ENCODE measurements at regions not wholly inside any gene's neighbourhood (a gene's known extent, or its start where the extent isn't known, plus 50 kb on each side); places are given as distances from the start of the nearest gene placed in this dataset.

GRCh38 chr10:52900593-52900992, 128.0 kb upstream of the MBL2 start:
- Histone ChIP-seq H2BK15ac (ENCODE audit: low read depth, low read length) (no peak overlapping the region), H3K9ac (ENCODE audit: extremely low read depth, insufficient read length, low read length) (no peak overlapping the region), H3K27ac (ENCODE audit: insufficient read length, low read depth, low read length) (no peak overlapping the region), H2BK120ac (ENCODE audit: low read depth, low read length, poor library complexity, severe bottlenecking) (no peak overlapping the region), H3K14ac (ENCODE audit: insufficient read depth, low read length) (no peak overlapping the region), H3K23me2 (ENCODE audit: insufficient read length, low read depth, low read length, poor library complexity, severe bottlenecking) (no peaks in the 10 kb centered on the region), H3K27me3 (ENCODE audit: insufficient read depth, low read length) (no peaks in the 10 kb centered on the region), H3K23ac (ENCODE audit: insufficient read length, low read depth, low read length) (no peak overlapping the region), H4K5ac (ENCODE audit: insufficient read length, low read depth, low read length) (no peak overlapping the region), H4K91ac (ENCODE audit: insufficient read length, low read depth, low read length) (no peak overlapping the region), H3K4me2 (ENCODE audit: insufficient read depth, insufficient read length, low read length) (no peak overlapping the region), H3K4me1 (ENCODE audit: insufficient read depth, low read length) (no peaks in the 10 kb centered on the region; the same call in 1 of the 2 replicates), H2AK5ac (ENCODE audit: insufficient read length, low read length) (no peak overlapping the region), H4K8ac (replicated peaks; ENCODE audit: insufficient read length, low read depth, low read length) (no peak overlapping the region), H4K20me1 (ENCODE audit: control insufficient read depth, insufficient read depth, insufficient read length) (no peaks in the 10 kb centered on the region), H2AFZ (ENCODE audit: low read length) (no peak overlapping the region), H2BK12ac (ENCODE audit: insufficient read length, low read depth, low read length) (no peak overlapping the region), H2BK5ac (ENCODE audit: insufficient read length, low read length) (no peak overlapping the region), H3K4ac (ENCODE audit: low read depth, low read length) (no peak overlapping the region), H3K79me2 (ENCODE audit: insufficient read depth, low read length) (no peaks in the 10 kb centered on the region), H2BK20ac (ENCODE audit: low read depth, low read length, poor library complexity, severe bottlenecking) (no peak overlapping the region), H3T11ph (ENCODE audit: low read length) (no peak overlapping the region), H3K79me1 (ENCODE audit: insufficient read depth, low read depth, low read length, poor library complexity, severe bottlenecking) (no peaks in the 10 kb centered on the region), H3K56ac (ENCODE audit: insufficient read length, low read depth, low read length) (no peak overlapping the region), H3K18ac (ENCODE audit: insufficient read length, low read depth, low read length) (no peak overlapping the region), H3K9me3 (ENCODE audit: control insufficient read depth, low read depth, low read length) (no peaks in the 10 kb centered on the region)
- DNase-seq, result no peak
- no peak for TF ChIP-seq CTCF (conservative IDR thresholded peaks at IDR 0.05)
- H3K27ac Mint-ChIP-seq, result peak overlapping the region in 2 of 3 experiments; percentile 41 to 68; a peak in 4 of 7 replicates
- no CpG with 5 or more reads among the region's 2 CpGs for WGBS (ENCODE audit: extremely low coverage, insufficient read length, low lambda C conversion rate)
- H3K27me3 Mint-ChIP-seq (ENCODE audit: low read depth), result no peaks in the 10 kb centered on the region
- H3K4me1 Mint-ChIP-seq, result peaks cover 36 to 48% of the 10 kb centered on the region in 2 experiments
- peaks cover 4 to 16% (median 7%) of the 10 kb centered on the region in 3 experiments; a peak in 5 of 7 replicates for H3K36me3 Mint-ChIP-seq (ENCODE audit: insufficient read depth in 1 of 3, low read depth in 3 of 3)
- peaks cover 1 to 2% of the 10 kb centered on the region in 2 experiments; a peak in 1 of 5 replicates for H3K9me3 Mint-ChIP-seq
- H3K4me3 Mint-ChIP-seq, result no peak overlapping the region
